ENCODE measurements at regions not wholly inside any gene's neighbourhood (a gene's known extent, or its start where the extent isn't known, plus 50 kb on each side); places are given as distances from the start of the nearest gene placed in this dataset.

DNA sequence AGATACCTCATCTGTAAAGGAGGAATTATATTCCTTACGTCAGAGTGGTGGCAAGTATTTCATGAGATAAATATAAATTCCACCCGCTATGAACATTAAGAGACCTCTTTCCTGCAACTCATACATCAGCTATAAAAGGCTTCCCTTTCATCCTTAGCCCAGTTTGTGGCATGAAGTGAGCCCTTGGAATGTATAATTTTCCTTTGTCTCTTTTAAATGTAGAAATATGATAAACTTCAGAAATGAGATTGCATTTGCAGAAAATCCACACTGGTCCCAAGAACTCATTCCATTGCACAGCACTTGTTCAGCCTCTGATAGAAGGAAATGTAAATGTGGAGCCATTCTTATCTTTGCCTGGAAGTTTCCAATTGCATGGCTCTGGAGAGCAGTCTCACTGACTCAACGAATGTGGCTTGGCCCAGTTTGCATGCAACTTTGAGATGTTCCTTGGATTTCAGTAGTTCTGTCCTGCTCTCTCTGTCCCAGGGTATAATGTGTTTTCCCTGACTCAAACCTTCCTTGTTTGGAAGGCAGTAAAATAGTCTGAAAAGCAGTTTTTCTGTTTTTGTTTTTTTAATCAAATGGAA is 746.4 kb downstream of the CDH11 start:
- Histone ChIP-seq H3K27ac (no peak overlapping the region), H3K4me3 (no peak overlapping the region), H3K27me3 (no peaks in the 10 kb centered on the region), H3K9me3 (no peaks in the 10 kb centered on the region), H3K36me3 (ENCODE audit: low read depth, missing control alignments) (no peaks in the 10 kb centered on the region), H3K4me1 (no peaks in the 10 kb centered on the region)
- intact Hi-C loops (cut with DNase I; ENCODE audit: low total_unique reads) = no loop called here
- no peak for DNase-seq
- WGBS, 2 donors = 65 to 72% methylated on average over 3 of the region's 3 CpGs
- no peak for TF ChIP-seq POLR2A (IDR thresholded peaks at IDR 0.05)
- TF ChIP-seq, protein P1, sequence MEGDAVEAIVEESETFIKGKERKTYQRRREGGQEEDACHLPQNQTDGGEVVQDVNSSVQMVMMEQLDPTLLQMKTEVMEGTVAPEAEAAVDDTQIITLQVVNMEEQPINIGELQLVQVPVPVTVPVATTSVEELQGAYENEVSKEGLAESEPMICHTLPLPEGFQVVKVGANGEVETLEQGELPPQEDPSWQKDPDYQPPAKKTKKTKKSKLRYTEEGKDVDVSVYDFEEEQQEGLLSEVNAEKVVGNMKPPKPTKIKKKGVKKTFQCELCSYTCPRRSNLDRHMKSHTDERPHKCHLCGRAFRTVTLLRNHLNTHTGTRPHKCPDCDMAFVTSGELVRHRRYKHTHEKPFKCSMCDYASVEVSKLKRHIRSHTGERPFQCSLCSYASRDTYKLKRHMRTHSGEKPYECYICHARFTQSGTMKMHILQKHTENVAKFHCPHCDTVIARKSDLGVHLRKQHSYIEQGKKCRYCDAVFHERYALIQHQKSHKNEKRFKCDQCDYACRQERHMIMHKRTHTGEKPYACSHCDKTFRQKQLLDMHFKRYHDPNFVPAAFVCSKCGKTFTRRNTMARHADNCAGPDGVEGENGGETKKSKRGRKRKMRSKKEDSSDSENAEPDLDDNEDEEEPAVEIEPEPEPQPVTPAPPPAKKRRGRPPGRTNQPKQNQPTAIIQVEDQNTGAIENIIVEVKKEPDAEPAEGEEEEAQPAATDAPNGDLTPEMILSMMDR (IDR thresholded peaks at IDR 0.05) = no peak

DNA sequence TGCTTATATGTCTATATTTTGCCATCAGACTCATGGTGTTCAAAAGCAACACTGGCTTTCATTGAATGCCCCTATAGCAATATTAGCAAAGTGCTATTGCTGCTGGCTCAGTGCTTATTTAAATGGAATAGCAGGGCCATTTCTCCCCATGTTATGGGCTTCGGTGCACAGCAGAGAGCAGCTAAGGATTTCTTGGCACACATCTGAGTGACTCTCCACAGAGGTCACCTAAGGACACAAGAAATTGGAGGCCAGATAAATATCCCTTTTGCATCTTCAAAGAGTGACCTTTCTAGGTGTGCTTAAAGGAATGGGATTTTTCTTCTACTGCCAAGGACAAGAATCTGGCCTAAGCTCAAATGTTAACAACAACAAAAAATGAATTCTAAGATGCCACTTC is 751.8 kb downstream of the CDH11 start:
- no peaks in the 10 kb centered on the region for H3K4me1 ChIP-seq
- H3K9me3 ChIP-seq = no peaks in the 10 kb centered on the region
- no peaks in the 10 kb centered on the region for H3K27me3 ChIP-seq
- H3K36me3 ChIP-seq (ENCODE audit: low read depth, missing control alignments) = no peaks in the 10 kb centered on the region
- DNase-seq = no peak
- TF ChIP-seq POLR2A (IDR thresholded peaks at IDR 0.05) = no peak
- TF ChIP-seq, protein P1 (IDR thresholded peaks at IDR 0.05) = no peak
- no peak overlapping the region for H3K27ac ChIP-seq
- WGBS, 2 donors = 19 to 46% methylated on average over 1 of the region's 1 CpG
- intact Hi-C loops (cut with DNase I; ENCODE audit: low total_unique reads) = no loop called here
- no peak overlapping the region for H3K4me3 ChIP-seq

DNA sequence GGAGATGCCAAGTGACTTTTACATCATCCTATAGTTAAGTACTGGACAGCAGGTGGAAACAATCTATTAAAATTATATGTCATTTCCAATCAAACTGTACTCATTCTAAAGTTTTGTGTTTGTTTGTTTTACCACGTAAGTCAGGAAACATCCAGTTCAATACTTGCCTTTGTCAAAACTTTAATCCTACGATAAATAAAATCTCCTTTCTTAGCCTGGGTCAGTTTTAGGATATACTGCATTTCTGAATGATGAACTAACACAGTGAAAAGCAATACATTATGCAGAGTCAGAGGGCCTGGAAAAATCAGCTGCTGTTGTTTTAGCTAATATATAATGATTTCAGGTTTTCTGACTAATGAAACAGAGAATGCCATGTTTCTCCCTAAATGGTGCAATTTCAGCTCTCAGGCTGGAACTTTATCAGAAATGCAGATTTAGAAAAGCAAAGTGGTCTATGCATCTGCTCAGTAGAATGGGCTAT is 756.4 kb downstream of the CDH11 start:
- H3K9me3 ChIP-seq = no peaks in the 10 kb centered on the region
- TF ChIP-seq, protein P1 (IDR thresholded peaks at IDR 0.05) = no peak
- no peak for TF ChIP-seq POLR2A (IDR thresholded peaks at IDR 0.05)
- H3K36me3 ChIP-seq (ENCODE audit: low read depth, missing control alignments) = no peaks in the 10 kb centered on the region
- H3K27ac ChIP-seq = no peak overlapping the region
- no peak overlapping the region for H3K4me3 ChIP-seq
- WGBS, 2 donors = 61 to 94% methylated on average over 2 of the region's 2 CpGs
- intact Hi-C loops (cut with DNase I; ENCODE audit: low total_unique reads) = no loop called here
- no peaks in the 10 kb centered on the region for H3K27me3 ChIP-seq
- H3K4me1 ChIP-seq = no peaks in the 10 kb centered on the region
- no peak for DNase-seq

DNA sequence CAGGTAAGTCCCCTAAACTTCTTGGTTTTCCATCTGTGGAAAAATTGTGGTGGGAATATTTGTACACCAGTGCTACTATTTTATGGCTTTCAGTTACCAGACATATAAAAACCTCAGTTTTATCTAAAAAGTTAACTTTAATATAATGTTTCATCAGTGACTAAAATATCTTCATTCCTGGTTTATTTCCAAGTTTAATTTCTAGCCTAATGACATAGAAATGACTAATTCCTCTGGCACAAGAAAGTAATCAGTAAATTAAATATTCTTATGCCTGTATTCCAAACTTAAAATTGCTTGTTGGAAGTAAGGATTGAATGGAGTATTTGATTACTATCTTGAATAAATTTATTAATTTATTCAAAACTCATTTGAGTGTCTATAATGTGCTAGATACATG is 757.0 kb downstream of the CDH11 start:
- Histone ChIP-seq H3K36me3 (ENCODE audit: low read depth, missing control alignments) (no peaks in the 10 kb centered on the region), H3K27ac (no peak overlapping the region), H3K4me3 (no peak overlapping the region), H3K9me3 (no peaks in the 10 kb centered on the region), H3K4me1 (no peaks in the 10 kb centered on the region), H3K27me3 (no peaks in the 10 kb centered on the region)
- intact Hi-C loops (cut with DNase I; ENCODE audit: low total_unique reads) = no loop called here
- DNase-seq = no peak
- TF ChIP-seq POLR2A (IDR thresholded peaks at IDR 0.05) = no peak
- TF ChIP-seq, protein P1 (IDR thresholded peaks at IDR 0.05) = no peak

DNA sequence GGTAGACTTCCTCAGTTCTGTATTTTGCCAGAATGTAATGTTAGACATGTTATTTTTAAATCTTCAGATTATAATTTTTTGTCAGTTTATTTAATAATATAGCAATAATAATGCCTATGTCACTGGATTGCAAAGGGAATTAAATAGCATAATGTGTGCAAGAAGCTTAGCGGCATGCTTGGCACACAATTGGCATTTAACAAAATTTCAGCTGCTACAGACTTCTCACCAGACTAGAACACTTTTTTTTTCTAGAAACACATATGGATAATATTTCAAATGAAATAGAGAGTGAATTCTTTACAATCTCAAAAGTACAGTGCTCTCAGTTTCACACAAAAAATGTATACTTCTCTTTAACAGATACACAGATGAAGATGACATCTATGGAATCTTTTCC is 757.4 kb downstream of the CDH11 start:
- intact Hi-C loops (cut with DNase I; ENCODE audit: low total_unique reads) = no loop called here
- H3K4me3 ChIP-seq = no peak overlapping the region
- no peaks in the 10 kb centered on the region for H3K36me3 ChIP-seq (ENCODE audit: low read depth, missing control alignments)
- no peaks in the 10 kb centered on the region for H3K27me3 ChIP-seq
- no peak overlapping the region for H3K27ac ChIP-seq
- H3K4me1 ChIP-seq = no peaks in the 10 kb centered on the region
- 96% methylated on average over 1 of the region's 1 CpG for WGBS, 2 donors
- no peak for DNase-seq
- TF ChIP-seq POLR2A (IDR thresholded peaks at IDR 0.05) = no peak
- TF ChIP-seq, protein P1 (IDR thresholded peaks at IDR 0.05) = no peak
- H3K9me3 ChIP-seq = no peaks in the 10 kb centered on the region

Data from testis (tissue), 2 donors.